Mesenchymal stem cell (in vitro differentiated cells and primary cell): ENCODE measurements at regions not wholly inside any gene's neighbourhood (a gene's known extent, or its start where the extent isn't known, plus 50 kb on each side); places are given as distances from the start of the nearest gene placed in this dataset.
"Not testable (repeated sequence)": the region's sequence is repeated elsewhere in the genome, so short reads cannot be mapped to it uniquely, and the experiment has no call there.

ENCODE experiments used
- DNase-seq: peaks from one replicate; pipeline ENCODE4 v3.0.0-alpha.2; 2013
- H2AFZ ChIP-seq: one replicate; pipeline ENCODE4 v1.6.1; 2013; ENCODE audit warnings: low read depth, mild to moderate bottlenecking, control low read depth, inconsistent platforms, low read length, moderate library complexity
- H2AK5ac ChIP-seq: 2 replicates; pipeline ENCODE4 v1.6.1; 2013; ENCODE audit warnings: low read length, moderate library complexity, mild to moderate bottlenecking, inconsistent platforms; ENCODE audit not compliant: severe bottlenecking
- H2BK120ac ChIP-seq: one replicate; pipeline ENCODE4 v1.6.1; 2013; ENCODE audit warnings: low read depth, mild to moderate bottlenecking, inconsistent platforms, low read length, moderate library complexity
- H2BK12ac ChIP-seq, 2 experiments: one replicate each; pipeline ENCODE4 v1.6.1; 2013; ENCODE audit warnings: inconsistent platforms in 2 of 2, low read length in 2 of 2, mild to moderate bottlenecking in 2 of 2, moderate library complexity in 2 of 2, control low read depth in 1 of 2
- H2BK15ac ChIP-seq: one replicate; pipeline ENCODE4 v1.6.1; 2013; ENCODE audit warnings: mild to moderate bottlenecking, low read depth, inconsistent platforms; ENCODE audit not compliant: poor library complexity, severe bottlenecking
- H2BK5ac ChIP-seq: 2 replicates; pipeline ENCODE4 v1.6.1; 2013; ENCODE audit warnings: low read depth, mild to moderate bottlenecking, low read length, control low read depth, inconsistent platforms; ENCODE audit not compliant: poor library complexity, severe bottlenecking
- H3K14ac ChIP-seq, 2 experiments: one replicate each; pipeline ENCODE4 v1.6.1; 2013; ENCODE audit warnings: inconsistent platforms in 2 of 2, low read length in 2 of 2, control low read depth in 1 of 2, mild to moderate bottlenecking in 1 of 2, moderate library complexity in 1 of 2
- H3K18ac ChIP-seq, 2 experiments: one replicate each; pipeline ENCODE4 v1.6.1; 2013; ENCODE audit warnings: inconsistent platforms in 2 of 2, low read length in 2 of 2, control low read depth in 1 of 2, low read depth in 1 of 2, mild to moderate bottlenecking in 1 of 2
- H3K23ac ChIP-seq, 2 experiments: one replicate each; pipeline ENCODE4 v1.6.1; 2013; ENCODE audit warnings: inconsistent platforms in 2 of 2, low read length in 2 of 2, mild to moderate bottlenecking in 2 of 2, moderate library complexity in 2 of 2, control low read depth in 1 of 2
- H3K27ac ChIP-seq: 2 replicates; pipeline ENCODE4 v1.5.1; 2013; ENCODE audit warnings: mild to moderate bottlenecking, moderate library complexity, low read length, control low read depth, inconsistent platforms; ENCODE audit not compliant: poor library complexity, severe bottlenecking
- H3K27me3 ChIP-seq, 2 experiments: 2 replicates each; pipeline versions ENCODE4 v1.6.1 to v1.7.0; 2013; ENCODE audit warnings: low read length in 2 of 2, mild to moderate bottlenecking in 2 of 2, moderate library complexity in 2 of 2, control low read depth in 1 of 2, inconsistent platforms in 1 of 2; ENCODE audit not compliant: control insufficient read depth in 1 of 2, insufficient read depth in 1 of 2
- H3K36me3 ChIP-seq, 2 experiments: 2 replicates each; pipeline versions ENCODE4 v1.6.1 to v1.7.0; 2013; ENCODE audit warnings: low read length in 2 of 2, control low read depth in 1 of 2, inconsistent platforms in 1 of 2, low read depth in 1 of 2, mild to moderate bottlenecking in 1 of 2; ENCODE audit not compliant: insufficient read depth in 2 of 2, control insufficient read depth in 1 of 2
- H3K4ac ChIP-seq, 2 experiments: one replicate each; pipeline ENCODE4 v1.6.1; 2013; ENCODE audit warnings: inconsistent platforms in 2 of 2, low read length in 2 of 2, mild to moderate bottlenecking in 2 of 2, moderate library complexity in 2 of 2, control low read depth in 1 of 2, low read depth in 1 of 2
- H3K4me1 ChIP-seq: 2 replicates; pipeline ENCODE4 v1.6.1; 2013; ENCODE audit warnings: low read depth, low read length, control low read depth; ENCODE audit not compliant: control insufficient read depth, insufficient read depth
- H3K4me2 ChIP-seq: 2 replicates; pipeline ENCODE4 v1.6.1; 2013; ENCODE audit warnings: low read length, mild to moderate bottlenecking, inconsistent platforms; ENCODE audit not compliant: poor library complexity, severe bottlenecking
- H3K4me3 ChIP-seq, 2 experiments: 2 replicates each; pipeline versions ENCODE4 v1.5.1 to v1.7.0; 2013; ENCODE audit warnings: low read length in 2 of 2, mild to moderate bottlenecking in 2 of 2, control low read depth in 1 of 2, low read depth in 1 of 2; ENCODE audit not compliant: insufficient read depth in 1 of 2
- H3K79me1 ChIP-seq: replicated peaks from 2 replicates; pipeline ENCODE4 v1.6.1; 2013; ENCODE audit warnings: mild to moderate bottlenecking, control low read depth, low read length, inconsistent platforms; ENCODE audit not compliant: poor library complexity, severe bottlenecking
- H3K9ac ChIP-seq: 2 replicates; pipeline ENCODE4 v1.7.0; 2013; ENCODE audit warnings: mild to moderate bottlenecking, low read length, moderate library complexity
- H3K9me3 ChIP-seq: 2 replicates; pipeline ENCODE4 v1.7.0; 2013; ENCODE audit warnings: mild to moderate bottlenecking, low read length; ENCODE audit not compliant: control insufficient read depth
- H4K8ac ChIP-seq: one replicate; pipeline ENCODE4 v1.6.1; 2013; ENCODE audit warnings: inconsistent platforms, mild to moderate bottlenecking, low read length, moderate library complexity
- H4K91ac ChIP-seq: one replicate; pipeline ENCODE4 v1.6.1; 2013; ENCODE audit warnings: mild to moderate bottlenecking, low read length, inconsistent platforms
- WGBS: methylation state at CpG from one replicate; pipeline ENCODE4 v1.1.7; 2013; ENCODE audit warnings: mixed read lengths; 5-methylcytosine and 5-hydroxymethylcytosine counted together

GRCh38 chr10:106267591-106267990, 896.9 kb downstream of the SORCS1 start:
- H2BK15ac ChIP-seq, result no peak overlapping the region
- H2BK120ac ChIP-seq, result no peak overlapping the region
- no peak for DNase-seq
- no peak overlapping the region for H2BK5ac ChIP-seq
- no peak overlapping the region for H3K4me2 ChIP-seq
- no peak overlapping the region for H3K4ac ChIP-seq
- H3K27ac ChIP-seq, result no peak overlapping the region
- no peaks in the 10 kb centered on the region for H3K27me3 ChIP-seq
- no peaks in the 10 kb centered on the region for H3K9me3 ChIP-seq
- H3K9ac ChIP-seq, result no peak overlapping the region
- no peak overlapping the region for H4K91ac ChIP-seq
- H4K8ac ChIP-seq, result no peak overlapping the region
- H2AK5ac ChIP-seq, result no peak overlapping the region
- no peaks in the 10 kb centered on the region for H3K4me1 ChIP-seq
- H3K23ac ChIP-seq, result no peak overlapping the region
- no peak overlapping the region for H2BK12ac ChIP-seq
- no peak overlapping the region for H2AFZ ChIP-seq
- no peak overlapping the region for H3K4me3 ChIP-seq
- no peak overlapping the region for H3K14ac ChIP-seq
- 79% methylated on average over 13 of the region's 13 CpGs for WGBS
- no peaks in the 10 kb centered on the region for H3K36me3 ChIP-seq
- no peak overlapping the region for H3K18ac ChIP-seq
- no peaks in the 10 kb centered on the region for H3K79me1 ChIP-seq

- not testable (repeated sequence) for H2BK12ac ChIP-seq, H2AK5ac ChIP-seq, H3K4me1 ChIP-seq, H2BK120ac ChIP-seq, H3K79me1 ChIP-seq, H3K4me3 ChIP-seq, H4K8ac ChIP-seq, H2AFZ ChIP-seq, H3K27me3 ChIP-seq, H4K91ac ChIP-seq, H2BK15ac ChIP-seq, H2BK5ac ChIP-seq, H3K18ac ChIP-seq, H3K9ac ChIP-seq, H3K36me3 ChIP-seq, H3K9me3 ChIP-seq, H3K23ac ChIP-seq, H3K14ac ChIP-seq, DNase-seq, H3K27ac ChIP-seq, H3K4me2 ChIP-seq, H3K4ac ChIP-seq
- WGBS, result 69% methylated on average over 6 of the region's 6 CpGs
These were observed 907.1 kb downstream of the SORCS1 start for GRCh38 chr10:106257432-106257831.

- Histone ChIP-seq H3K4me3 (no peak overlapping the region), H4K91ac (no peak overlapping the region), H3K23ac (no peak overlapping the region), H3K4me1 (no peaks in the 10 kb centered on the region), H3K4ac (no peak overlapping the region), H2BK15ac (no peak overlapping the region), H3K14ac (no peak overlapping the region), H4K8ac (no peak overlapping the region), H3K27ac (no peak overlapping the region), H3K9me3 (no peaks in the 10 kb centered on the region), H2BK5ac (no peak overlapping the region), H3K18ac (no peak overlapping the region), H2AK5ac (no peak overlapping the region), H3K9ac (no peak overlapping the region), H2AFZ (no peak overlapping the region), H3K36me3 (no peaks in the 10 kb centered on the region), H3K27me3 (no peaks in the 10 kb centered on the region), H2BK120ac (no peak overlapping the region), H3K79me1 (no peaks in the 10 kb centered on the region), H2BK12ac (no peak overlapping the region), H3K4me2 (no peak overlapping the region)
- WGBS, result 79% methylated on average over 2 of the region's 6 CpGs
- DNase-seq, result no peak
These were observed 909.3 kb downstream of the SORCS1 start for GRCh38 chr10:106255111-106255678.

- Histone ChIP-seq H3K9ac (no peak overlapping the region), H3K4me2 (no peak overlapping the region), H2BK5ac (no peak overlapping the region), H3K4me1 (no peaks in the 10 kb centered on the region), H3K27ac (no peak overlapping the region), H3K4ac (no peak overlapping the region), H3K23ac (no peak overlapping the region), H4K91ac (no peak overlapping the region), H3K36me3 (no peaks in the 10 kb centered on the region), H3K9me3 (no peaks in the 10 kb centered on the region), H3K4me3 (no peak overlapping the region), H2BK120ac (no peak overlapping the region), H3K27me3 (no peaks in the 10 kb centered on the region), H2AFZ (no peak overlapping the region), H2BK12ac (no peak overlapping the region), H3K14ac (no peak overlapping the region), H3K79me1 (no peaks in the 10 kb centered on the region), H4K8ac (no peak overlapping the region), H3K18ac (no peak overlapping the region), H2BK15ac (no peak overlapping the region), H2AK5ac (no peak overlapping the region)
- no peak for DNase-seq
- 71% methylated on average over 5 of the region's 7 CpGs for WGBS
These were observed 910.4 kb downstream of the SORCS1 start for GRCh38 chr10:106254071-106254470.
